Psoas muscle (tissue), 7 donors: ENCODE measurements at regions not wholly inside any gene's neighbourhood (a gene's known extent, or its start where the extent isn't known, plus 50 kb on each side); places are given as distances from the start of the nearest gene placed in this dataset.

Experiments
- ATAC-seq, 4 donors: fragments of 200-7000 bp; cut with Tn5 transposase; one replicate each; pipeline ENCODE4 v1.9.1; 2020; ENCODE audit warnings: moderate library complexity in 3 of 4, mild to moderate bottlenecking in 2 of 4
- DNase-seq, 2 donors: peaks; one replicate each; pipeline ENCODE4 v3.0.0-alpha.2; 2020
- H3K27ac ChIP-seq: fragments of 200-600 bp; one replicate; pipeline ENCODE4 v1.8.0; 2022
- H3K27me3 ChIP-seq, 3 donors: fragments of 200-600 bp in 1 of 3; one replicate each; pipeline versions ENCODE4 v1.6.1 to v1.8.0; 2013 to 2022; ENCODE audit warnings: low read length in 2 of 3, mild to moderate bottlenecking in 2 of 3, moderate library complexity in 1 of 3; ENCODE audit not compliant: insufficient read depth in 3 of 3
- H3K36me3 ChIP-seq, 2 donors: fragments of 200-600 bp in 1 of 2; one replicate each; pipeline versions ENCODE4 v1.6.1 to v1.8.0; 2013 to 2022; ENCODE audit warnings: low read depth in 1 of 2, mild to moderate bottlenecking in 1 of 2, moderate library complexity in 1 of 2; ENCODE audit not compliant: insufficient read depth in 1 of 2
- H3K4me1 ChIP-seq: fragments of 200-600 bp; one replicate; pipeline ENCODE4 v1.8.0; 2022
- H3K4me3 ChIP-seq: fragments of 200-600 bp; one replicate; pipeline ENCODE4 v1.8.0; 2022; ENCODE audit warnings: mild to moderate bottlenecking
- H3K9me3 ChIP-seq: fragments of 200-600 bp; one replicate; pipeline ENCODE4 v1.8.0; 2022
- WGBS, 3 donors: extraction: QIAGEN DNeasy Blood & Tissue Kit; methylation state at CpG; one replicate each; pipeline versions ENCODE4 v1.1.6 to v1.1.7; 2013; 5-methylcytosine and 5-hydroxymethylcytosine counted together
- intact Hi-C, 2 donors: fragments of 100-400 bp; cut with DNase I; formaldehyde crosslinking; loops; one replicate each; pipeline versions ENCODE4 v1.11.0 to v1.14.2; 2022
- TF ChIP-seq, protein P1 (sequence below): fragments of 200-600 bp; IDR thresholded peaks from one replicate; pipeline ENCODE4 v1.8.0; 2022; ENCODE audit warnings: antibody characterized with exemption
- donor health status: healthy with polysubstance abuse.
- donor health status: DM: no; HTN: no; CAD: no; lungs with moderate emphysema.
- donor health status: Bipolar disorder and iron deficiency.
- donor health status: healthy.
- donor health status: DM: yes; HTN: yes; CAD: no.
- donor health status: DM: no; HTN: no; CAD: no.
- donor health status: DM: yes; HTN: yes; CAD: no.

DNA sequence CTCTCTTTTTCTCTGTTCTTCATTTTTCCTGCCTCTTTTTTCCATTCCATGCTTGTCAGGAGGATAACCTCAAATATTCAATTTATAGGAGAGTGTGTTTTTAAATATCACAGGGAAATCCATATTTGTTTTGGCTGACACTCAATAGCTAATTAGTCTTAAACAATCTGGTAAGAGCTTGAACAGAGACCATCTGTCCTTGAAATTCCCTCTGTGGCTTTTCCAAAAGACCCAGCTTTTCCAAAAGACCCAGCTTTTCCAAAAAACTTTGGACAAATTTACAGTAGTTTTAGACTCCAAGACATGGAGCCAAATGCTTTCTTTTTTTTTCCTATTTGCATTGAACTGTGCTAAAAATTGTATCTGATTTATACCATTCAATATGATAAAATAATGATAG lies 127.4 kb upstream of the FAM83B start:
- intact Hi-C loops, result loop anchor here (5.0 kb wide), 2 partner anchors 348 to 523 kb away; no protein-coding TSS in a partner anchor
- no peaks in the 10 kb centered on the region for H3K27me3 ChIP-seq
- ATAC-seq (no peak), DNase-seq (no peak)
- H3K36me3 ChIP-seq, result no peaks in the 10 kb centered on the region
- no peak overlapping the region for H3K27ac ChIP-seq
- no peaks in the 10 kb centered on the region for H3K9me3 ChIP-seq
- H3K4me3 ChIP-seq, result no peak overlapping the region
- TF ChIP-seq, protein P1, sequence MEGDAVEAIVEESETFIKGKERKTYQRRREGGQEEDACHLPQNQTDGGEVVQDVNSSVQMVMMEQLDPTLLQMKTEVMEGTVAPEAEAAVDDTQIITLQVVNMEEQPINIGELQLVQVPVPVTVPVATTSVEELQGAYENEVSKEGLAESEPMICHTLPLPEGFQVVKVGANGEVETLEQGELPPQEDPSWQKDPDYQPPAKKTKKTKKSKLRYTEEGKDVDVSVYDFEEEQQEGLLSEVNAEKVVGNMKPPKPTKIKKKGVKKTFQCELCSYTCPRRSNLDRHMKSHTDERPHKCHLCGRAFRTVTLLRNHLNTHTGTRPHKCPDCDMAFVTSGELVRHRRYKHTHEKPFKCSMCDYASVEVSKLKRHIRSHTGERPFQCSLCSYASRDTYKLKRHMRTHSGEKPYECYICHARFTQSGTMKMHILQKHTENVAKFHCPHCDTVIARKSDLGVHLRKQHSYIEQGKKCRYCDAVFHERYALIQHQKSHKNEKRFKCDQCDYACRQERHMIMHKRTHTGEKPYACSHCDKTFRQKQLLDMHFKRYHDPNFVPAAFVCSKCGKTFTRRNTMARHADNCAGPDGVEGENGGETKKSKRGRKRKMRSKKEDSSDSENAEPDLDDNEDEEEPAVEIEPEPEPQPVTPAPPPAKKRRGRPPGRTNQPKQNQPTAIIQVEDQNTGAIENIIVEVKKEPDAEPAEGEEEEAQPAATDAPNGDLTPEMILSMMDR, result no peak
- no peaks in the 10 kb centered on the region for H3K4me1 ChIP-seq

GRCh38 chr6:54719633-54720032 lies 126.9 kb upstream of the FAM83B start:
- TF ChIP-seq, protein P1, result no peak
- no peaks in the 10 kb centered on the region for H3K27me3 ChIP-seq
- no peaks in the 10 kb centered on the region for H3K36me3 ChIP-seq
- ATAC-seq (no peak), DNase-seq (no peak)
- 0 to 24% (median 0%) methylated on average over 1 of the region's 1 CpG for WGBS, 3 donors
- intact Hi-C loops, result loop anchor here (5.0 kb wide), 2 partner anchors 348 to 523 kb away; no protein-coding TSS in a partner anchor
- no peak overlapping the region for H3K4me3 ChIP-seq
- no peaks in the 10 kb centered on the region for H3K4me1 ChIP-seq
- no peaks in the 10 kb centered on the region for H3K9me3 ChIP-seq
- no peak overlapping the region for H3K27ac ChIP-seq

DNA sequence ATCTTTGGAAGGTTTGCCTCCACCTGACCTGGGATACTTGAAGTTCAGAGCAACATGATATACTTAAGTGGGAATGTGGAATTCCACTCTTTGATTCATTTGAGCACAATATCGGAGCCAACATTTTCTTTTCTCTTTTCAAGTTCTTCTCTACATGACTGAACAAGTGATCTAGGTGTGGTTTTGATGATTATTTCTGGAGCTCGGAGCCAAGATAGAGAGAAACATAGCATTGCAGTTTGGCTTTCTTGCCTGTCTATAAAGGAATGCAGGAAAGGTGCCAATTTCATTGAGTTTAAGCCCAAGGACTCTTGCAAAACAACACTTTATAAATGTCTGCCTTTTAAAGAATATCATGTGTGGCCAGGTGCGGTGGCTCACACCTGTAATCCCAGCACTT lies 124.2 kb upstream of the FAM83B start:
- whole genome bisulfite sequencing, 3 donors, result 90 to 94% (median 92%) methylated on average over 3 of the region's 3 CpGs
- Histone ChIP-seq H3K4me3 (no peak overlapping the region), H3K9me3 (no peaks in the 10 kb centered on the region), H3K27ac (no peak overlapping the region), H3K4me1 (no peaks in the 10 kb centered on the region), H3K36me3 (no peaks in the 10 kb centered on the region), H3K27me3 (no peaks in the 10 kb centered on the region)
- TF ChIP-seq, protein P1, result no peak
- DNase-seq (no peak), ATAC-seq (no peak)
- intact Hi-C loops, result loop anchor here in 1 of 2 donors (5.0 kb wide), 1 partner anchor 520 kb away; no protein-coding TSS in a partner anchor

- Histone ChIP-seq H3K9me3 (no peaks in the 10 kb centered on the region), H3K27me3 (no peaks in the 10 kb centered on the region), H3K27ac (no peak overlapping the region), H3K4me1 (no peaks in the 10 kb centered on the region), H3K4me3 (no peak overlapping the region), H3K36me3 (no peaks in the 10 kb centered on the region)
- TF ChIP-seq, protein P1, result no peak
- 92 to 93% (median 93%) methylated on average over 3 of the region's 3 CpGs for WGBS, 3 donors
- intact Hi-C loops, result no loop called here
- DNase-seq (no peak), ATAC-seq (no peak)
These were observed 116.9 kb upstream of the FAM83B start for GRCh38 chr6:54729716-54730115.
